ENCODE measurements at regions not wholly inside any gene's neighbourhood (a gene's known extent, or its start where the extent isn't known, plus 50 kb on each side); places are given as distances from the start of the nearest gene placed in this dataset.
"Not testable (repeated sequence)": the region's sequence is repeated elsewhere in the genome, so short reads cannot be mapped to it uniquely, and the experiment has no call there.

DNA sequence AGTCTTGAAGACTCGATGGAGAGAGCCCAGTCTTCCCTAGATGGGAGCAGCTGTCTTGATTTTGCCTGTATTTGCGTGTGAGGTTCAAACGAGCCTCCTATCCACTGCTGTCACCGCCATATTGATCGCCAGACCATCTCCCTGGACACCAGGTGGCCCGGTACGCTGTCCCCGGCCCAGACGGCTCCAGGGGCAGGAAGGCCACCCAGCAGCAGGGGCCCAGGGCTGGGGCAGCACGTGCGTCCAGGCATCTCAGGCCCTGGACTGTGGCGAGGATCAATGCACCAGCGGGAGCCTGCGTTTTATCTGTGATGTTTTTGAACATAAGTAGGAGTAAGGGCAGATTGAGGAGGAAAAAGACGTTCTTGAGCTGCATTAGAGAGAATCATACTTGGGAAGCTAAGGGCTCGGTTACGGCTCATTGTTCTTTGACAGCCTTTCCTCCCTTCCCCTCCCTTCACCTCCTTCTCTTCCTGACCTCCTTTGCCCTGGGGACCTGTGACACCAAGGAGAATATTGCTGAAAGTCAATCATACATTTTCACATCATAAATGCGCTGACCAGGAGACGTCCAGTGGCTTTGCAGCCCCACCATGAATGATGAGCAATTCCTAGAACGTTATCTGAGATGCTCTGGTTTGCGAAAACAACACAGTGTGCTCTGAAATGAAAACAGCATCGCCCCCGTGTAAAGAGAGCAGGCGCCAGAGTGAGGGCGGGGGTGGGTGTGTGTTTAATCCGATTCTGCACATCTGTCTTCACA is 711.2 kb upstream of the SALL3 start:
- no peaks in the 10 kb centered on the region for H3K9me3 Mint-ChIP-seq (ENCODE audit: low read depth)
- H3K27ac Mint-ChIP-seq: no peak overlapping the region
- H3K4me1 Mint-ChIP-seq (ENCODE audit: low read depth): no peaks in the 10 kb centered on the region

DNA sequence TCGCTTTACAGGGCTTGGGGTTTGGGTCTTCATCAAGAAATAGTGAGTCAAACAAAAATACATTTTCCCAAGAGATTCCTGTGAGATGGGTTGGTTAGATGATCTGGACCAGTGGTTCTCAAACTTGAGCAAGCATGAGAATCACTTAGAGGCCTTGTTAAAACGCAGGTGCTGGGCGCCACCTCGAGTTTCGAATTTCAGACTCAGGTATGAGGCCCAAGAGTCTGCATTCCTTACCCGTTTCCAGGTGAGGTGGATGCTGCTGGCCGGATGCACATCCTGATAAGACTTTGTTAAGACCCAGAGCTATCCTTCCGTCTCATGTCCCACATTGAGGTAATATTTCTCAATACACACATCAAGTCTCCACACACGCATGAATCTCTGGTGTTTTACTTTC is 707.8 kb upstream of the SALL3 start:
- no peaks in the 10 kb centered on the region for H3K4me1 Mint-ChIP-seq (ENCODE audit: low read depth)
- no peak overlapping the region for H3K27ac Mint-ChIP-seq
- H3K4me3 Mint-ChIP-seq (ENCODE audit: low read depth): no peak overlapping the region
- peaks cover 2% of the 10 kb centered on the region for H3K36me3 Mint-ChIP-seq (ENCODE audit: insufficient read depth)
- no peaks in the 10 kb centered on the region for H3K27me3 Mint-ChIP-seq
- TF ChIP-seq, protein P1, sequence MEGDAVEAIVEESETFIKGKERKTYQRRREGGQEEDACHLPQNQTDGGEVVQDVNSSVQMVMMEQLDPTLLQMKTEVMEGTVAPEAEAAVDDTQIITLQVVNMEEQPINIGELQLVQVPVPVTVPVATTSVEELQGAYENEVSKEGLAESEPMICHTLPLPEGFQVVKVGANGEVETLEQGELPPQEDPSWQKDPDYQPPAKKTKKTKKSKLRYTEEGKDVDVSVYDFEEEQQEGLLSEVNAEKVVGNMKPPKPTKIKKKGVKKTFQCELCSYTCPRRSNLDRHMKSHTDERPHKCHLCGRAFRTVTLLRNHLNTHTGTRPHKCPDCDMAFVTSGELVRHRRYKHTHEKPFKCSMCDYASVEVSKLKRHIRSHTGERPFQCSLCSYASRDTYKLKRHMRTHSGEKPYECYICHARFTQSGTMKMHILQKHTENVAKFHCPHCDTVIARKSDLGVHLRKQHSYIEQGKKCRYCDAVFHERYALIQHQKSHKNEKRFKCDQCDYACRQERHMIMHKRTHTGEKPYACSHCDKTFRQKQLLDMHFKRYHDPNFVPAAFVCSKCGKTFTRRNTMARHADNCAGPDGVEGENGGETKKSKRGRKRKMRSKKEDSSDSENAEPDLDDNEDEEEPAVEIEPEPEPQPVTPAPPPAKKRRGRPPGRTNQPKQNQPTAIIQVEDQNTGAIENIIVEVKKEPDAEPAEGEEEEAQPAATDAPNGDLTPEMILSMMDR (IDR thresholded peaks at IDR 0.05; ENCODE audit: unreplicated experiment): no peak
- H3K9me3 Mint-ChIP-seq (ENCODE audit: low read depth): peaks cover 18% of the 10 kb centered on the region
- no peak for DNase-seq (ENCODE audit: low spot score, unreplicated experiment)

More for the DNA sequence above, 711.2 kb upstream of the SALL3 start:
- DNase-seq (ENCODE audit: low spot score, unreplicated experiment): no peak
- no peaks in the 10 kb centered on the region for H3K36me3 Mint-ChIP-seq (ENCODE audit: insufficient read depth)
- TF ChIP-seq, protein P1 (IDR thresholded peaks at IDR 0.05; ENCODE audit: unreplicated experiment): no peak
- no peaks in the 10 kb centered on the region for H3K27me3 Mint-ChIP-seq
- no peak overlapping the region for H3K4me3 Mint-ChIP-seq (ENCODE audit: low read depth)

DNA sequence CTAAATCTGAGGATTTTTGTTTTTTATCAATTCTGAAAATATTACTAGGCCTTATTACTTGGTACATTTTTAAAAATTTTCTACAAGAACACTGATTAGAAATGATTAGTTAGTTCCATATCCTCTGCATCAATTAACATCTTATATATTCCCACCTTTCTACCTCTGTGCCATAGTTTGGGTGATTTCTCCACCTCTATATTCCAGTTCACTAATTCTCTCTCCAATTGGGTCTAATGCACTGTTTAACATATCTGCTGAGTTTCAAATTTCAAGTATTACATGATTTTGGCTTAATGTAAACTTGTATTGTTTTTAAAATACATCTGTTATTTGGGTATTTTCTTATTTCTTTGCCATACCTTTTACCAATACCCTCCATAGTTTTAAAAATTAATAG is 705.7 kb upstream of the SALL3 start:
- H3K36me3 Mint-ChIP-seq (ENCODE audit: insufficient read depth): peaks cover 2% of the 10 kb centered on the region

DNA sequence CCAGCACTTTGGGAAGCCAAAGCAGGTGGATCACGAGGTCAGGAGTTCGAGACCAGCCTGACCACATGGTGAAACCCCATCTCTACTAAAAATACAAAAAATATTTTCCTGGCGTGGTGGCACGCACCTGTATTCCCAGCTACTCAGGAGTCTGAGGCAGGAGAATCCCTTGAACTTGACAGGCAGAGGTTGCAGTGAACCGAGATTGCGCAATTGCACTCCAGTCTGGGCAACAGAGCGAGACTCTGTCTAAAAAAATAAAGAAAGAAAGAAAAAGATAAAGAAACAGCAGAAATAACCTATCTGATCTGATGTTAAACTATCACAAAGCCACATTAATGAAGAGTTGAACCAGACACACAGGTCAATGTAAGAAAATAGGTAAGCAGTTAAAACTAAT is 696.2 kb upstream of the SALL3 start:
- H3K36me3 Mint-ChIP-seq (ENCODE audit: insufficient read depth); H3K9me3 Mint-ChIP-seq (ENCODE audit: low read depth); DNase-seq (ENCODE audit: low spot score, unreplicated experiment); H3K27me3 Mint-ChIP-seq; H3K4me1 Mint-ChIP-seq (ENCODE audit: low read depth); H3K4me3 Mint-ChIP-seq (ENCODE audit: low read depth); H3K27ac Mint-ChIP-seq: not testable (repeated sequence)

More for the DNA sequence above, 705.7 kb upstream of the SALL3 start:
- H3K27me3 Mint-ChIP-seq: no peaks in the 10 kb centered on the region
- no peak overlapping the region for H3K4me3 Mint-ChIP-seq (ENCODE audit: low read depth)
- H3K27ac Mint-ChIP-seq: no peak overlapping the region
- no peaks in the 10 kb centered on the region for H3K4me1 Mint-ChIP-seq (ENCODE audit: low read depth)
- H3K9me3 Mint-ChIP-seq (ENCODE audit: low read depth): peaks cover 18% of the 10 kb centered on the region
- TF ChIP-seq, protein P1 (IDR thresholded peaks at IDR 0.05; ENCODE audit: unreplicated experiment): no peak
- no peak for DNase-seq (ENCODE audit: low spot score, unreplicated experiment)

DNA sequence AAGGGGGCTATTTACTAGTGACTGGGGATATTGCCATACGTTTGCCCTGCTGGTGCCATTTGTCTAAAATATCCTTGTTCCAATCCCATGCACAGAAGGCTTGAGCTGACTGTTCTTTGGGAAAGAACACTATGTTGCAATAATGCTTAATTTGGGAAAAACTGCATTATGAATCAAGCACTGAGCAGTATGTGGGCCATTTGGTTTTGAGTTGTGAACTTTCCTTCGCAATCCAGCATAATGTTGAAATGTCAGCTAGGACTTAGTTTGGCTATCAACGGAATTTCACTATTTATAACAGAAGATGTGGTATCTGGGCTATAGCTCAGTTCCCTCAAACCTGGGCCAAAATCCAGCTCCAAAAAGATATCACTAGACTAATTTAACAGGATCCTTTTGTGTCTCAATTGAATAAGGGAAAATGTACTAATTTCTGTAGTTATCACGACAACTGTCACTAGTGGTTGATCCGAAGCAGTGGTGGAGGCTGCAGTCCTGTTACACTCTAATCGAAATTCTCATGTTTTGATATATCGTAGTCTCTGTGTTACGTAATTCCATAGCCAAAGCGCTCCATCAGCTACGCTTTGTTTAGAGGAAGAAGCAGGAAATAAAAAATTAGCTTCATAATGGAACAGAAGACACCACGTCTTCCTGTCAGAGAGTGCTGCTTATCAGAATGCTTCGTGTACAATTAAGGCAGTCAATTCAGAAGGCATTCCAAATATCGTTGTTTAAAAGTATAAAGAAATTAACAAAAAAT is 686.8 kb upstream of the SALL3 start:
- H3K9me3 Mint-ChIP-seq (ENCODE audit: low read depth): no peaks in the 10 kb centered on the region
- TF ChIP-seq, protein P1 (IDR thresholded peaks at IDR 0.05; ENCODE audit: unreplicated experiment): no peak
- H3K27ac Mint-ChIP-seq: peak overlapping the region; percentile 26
- H3K36me3 Mint-ChIP-seq (ENCODE audit: insufficient read depth): no peaks in the 10 kb centered on the region
- H3K27me3 Mint-ChIP-seq: peaks cover 36% of the 10 kb centered on the region
- H3K4me1 Mint-ChIP-seq (ENCODE audit: low read depth): peaks cover 2% of the 10 kb centered on the region
- DNase-seq (ENCODE audit: low spot score, unreplicated experiment): no peak
- H3K4me3 Mint-ChIP-seq (ENCODE audit: low read depth): no peak overlapping the region
